ENCODE measurements at regions not wholly inside any gene's neighbourhood (a gene's known extent, or its start where the extent isn't known, plus 50 kb on each side); places are given as distances from the start of the nearest gene placed in this dataset.

GRCh38 chr4:181278941-181279340, 964.3 kb upstream of the TENM3 start:
- DNase-seq (ENCODE audit: low read depth): no peak

DNA sequence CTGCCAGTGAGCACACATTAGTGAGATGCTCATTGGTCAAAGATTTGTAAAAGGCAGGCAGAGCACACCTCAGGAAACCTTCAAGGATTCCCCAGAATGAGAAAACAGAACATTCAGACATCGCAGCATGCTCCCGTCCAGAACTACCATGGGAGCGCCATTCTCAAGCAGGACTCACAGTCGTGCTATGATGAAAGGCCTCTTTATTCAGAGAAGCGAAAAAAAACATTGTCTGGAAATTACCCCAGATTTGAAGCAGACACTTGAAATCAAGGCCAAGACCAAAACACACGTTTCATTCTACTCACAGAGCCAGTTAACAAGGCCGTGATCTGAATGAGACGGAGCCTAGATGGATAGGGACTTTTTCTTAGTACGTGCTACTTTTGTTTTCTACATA, 961.8 kb upstream of the TENM3 start:
- no peak for DNase-seq (ENCODE audit: low read depth)

DNA sequence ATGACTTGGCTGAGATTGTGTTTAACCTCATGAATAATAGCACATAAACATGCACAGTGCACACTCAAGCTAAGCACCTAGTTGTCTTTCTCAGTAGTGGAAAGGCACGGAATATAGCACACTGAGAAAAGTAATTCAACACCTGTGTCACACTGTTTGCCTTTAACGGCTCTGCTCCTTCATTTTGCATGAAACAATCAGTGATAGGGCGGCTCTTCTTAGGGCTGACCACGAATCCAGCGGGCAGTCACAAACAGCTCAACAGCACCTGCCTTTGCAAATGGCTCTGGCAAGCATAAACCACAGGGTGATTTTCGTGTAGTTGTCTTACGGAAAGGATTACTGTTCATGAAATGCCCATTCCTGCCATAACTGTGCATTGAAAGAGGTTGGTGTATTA, 954.0 kb upstream of the TENM3 start:
- DNase-seq (ENCODE audit: low read depth): no peak

GRCh38 chr4:181291615-181292014, 951.6 kb upstream of the TENM3 start:
- no peak for DNase-seq (ENCODE audit: low read depth)

DNA sequence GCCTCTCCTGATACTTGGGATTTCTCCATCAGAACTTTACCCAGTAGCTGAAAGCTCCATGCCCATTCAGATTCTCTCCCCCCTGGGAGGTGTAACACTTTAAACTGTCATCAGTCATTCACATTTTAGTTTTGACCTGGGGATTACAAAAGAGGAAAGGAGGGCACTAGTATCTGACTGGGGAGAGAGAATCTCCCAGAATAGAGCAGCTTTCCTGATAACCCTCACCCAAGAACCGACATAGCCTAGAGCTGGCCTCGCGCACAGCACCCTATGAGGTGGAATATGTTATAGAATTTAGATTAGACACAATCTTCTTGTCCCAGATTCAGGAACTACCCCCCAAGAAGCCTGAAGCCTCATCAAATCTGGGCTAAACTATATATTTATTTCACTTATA, 950.2 kb upstream of the TENM3 start:
- DNase-seq (ENCODE audit: low read depth): no peak

DNA sequence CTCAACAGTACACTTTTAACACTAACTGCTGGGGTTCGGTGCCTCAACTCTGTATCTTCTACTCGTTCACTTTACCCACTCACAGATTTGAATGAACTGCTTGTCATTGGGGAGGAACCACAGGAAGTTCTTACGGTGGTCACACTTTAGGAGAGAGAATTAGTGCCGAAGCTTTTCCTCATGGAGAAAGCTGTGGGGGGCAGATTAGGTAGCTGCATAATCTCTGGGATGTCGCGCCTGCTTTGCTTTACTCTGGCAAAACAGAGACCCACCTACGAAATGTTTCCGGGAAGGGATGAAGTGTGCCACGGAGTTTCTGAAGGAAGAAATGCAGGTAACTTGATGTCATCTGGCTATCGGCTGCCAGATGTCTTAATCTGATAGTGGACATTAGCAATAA, 949.7 kb upstream of the TENM3 start:
- DNase-seq (ENCODE audit: low read depth): no peak

- no peak for DNase-seq (ENCODE audit: low read depth)
These were observed 948.8 kb upstream of the TENM3 start for GRCh38 chr4:181294421-181294820.

GRCh38 chr4:181301735-181302710, 941.2 kb upstream of the TENM3 start:
- DNase-seq (ENCODE audit: low read depth): no peak

DNA sequence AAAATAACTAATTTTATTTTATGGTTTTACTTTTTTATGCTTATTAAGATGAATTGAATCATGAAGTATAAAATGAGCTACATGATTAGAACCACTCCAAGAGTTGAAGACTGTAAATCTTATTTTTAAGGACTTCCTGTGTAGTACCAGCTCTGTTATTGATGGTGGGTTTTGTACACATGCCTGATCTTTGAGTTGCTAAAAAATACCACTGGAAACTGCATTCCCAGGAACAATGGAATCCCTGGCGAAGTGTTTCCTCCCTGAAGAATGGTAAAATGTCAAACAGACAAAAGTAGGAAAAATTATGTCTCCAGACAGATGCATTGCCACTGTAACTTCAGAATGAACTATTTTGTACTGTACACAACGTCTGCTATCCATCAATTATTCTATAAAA, 935.4 kb upstream of the TENM3 start:
- no peak for DNase-seq (ENCODE audit: low read depth)

DNA sequence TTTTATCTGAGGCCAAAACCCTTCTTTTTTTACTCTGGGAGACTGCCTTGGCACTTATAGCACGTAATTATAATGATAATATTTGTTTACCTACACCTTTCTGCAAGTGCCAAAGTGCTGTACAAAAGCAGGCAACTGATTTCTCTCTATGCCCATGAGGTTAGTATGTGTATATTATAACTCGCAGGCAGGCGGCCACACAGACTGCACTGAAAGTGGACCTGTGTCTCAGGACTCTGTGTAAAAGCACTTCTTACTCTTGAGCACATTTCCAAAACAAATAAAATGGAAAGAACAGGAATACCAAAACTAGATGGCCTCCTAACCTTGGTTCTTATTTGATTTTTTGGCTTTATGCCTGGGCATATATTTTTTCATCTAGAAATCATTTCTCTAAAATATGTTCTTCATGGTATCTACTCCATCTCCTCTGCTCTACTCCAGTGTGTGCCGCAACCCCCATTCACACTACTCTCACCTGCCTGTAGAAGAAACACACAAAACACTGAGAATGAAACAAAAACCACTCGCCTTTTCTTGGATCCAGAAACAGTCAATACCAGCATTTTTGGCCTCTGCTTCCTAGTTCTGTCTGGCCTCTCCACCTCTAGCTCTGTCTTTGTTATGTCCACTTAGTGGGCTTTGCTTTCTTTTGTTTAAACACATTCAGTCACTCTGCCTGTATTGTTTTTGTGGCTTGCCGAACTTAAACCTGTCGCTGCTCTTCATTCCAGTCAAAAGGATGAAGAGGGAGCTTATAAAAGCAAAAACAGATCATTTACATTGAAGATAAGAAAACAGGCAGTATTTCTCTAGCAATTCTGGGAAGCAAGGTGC, 934.5 kb upstream of the TENM3 start:
- no peak for DNase-seq (ENCODE audit: low read depth)

DNA sequence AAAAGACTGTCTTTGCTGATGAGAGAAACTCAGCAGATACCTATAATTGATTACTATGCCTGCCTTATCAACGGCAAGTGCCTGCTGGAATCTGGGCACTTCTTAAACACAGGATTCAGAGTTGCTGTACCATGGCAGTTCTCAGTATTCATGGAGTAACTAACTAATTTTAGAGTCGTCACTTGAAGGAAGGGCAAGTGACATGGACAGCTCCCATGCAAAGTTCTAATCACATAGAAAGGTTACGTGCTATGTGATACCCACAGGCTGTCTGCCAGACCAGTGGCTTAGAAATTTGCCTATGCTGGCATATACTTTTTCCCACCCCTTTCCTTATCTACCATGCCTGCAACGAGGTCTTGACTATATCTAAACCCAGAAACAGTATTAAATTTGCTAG, 931.1 kb upstream of the TENM3 start:
- DNase-seq (ENCODE audit: low read depth): no peak

- DNase-seq (ENCODE audit: low read depth): no peak
These were observed 923.6 kb upstream of the TENM3 start for GRCh38 chr4:181319629-181320028.

- no peak for DNase-seq (ENCODE audit: low read depth)
These were observed 920.1 kb upstream of the TENM3 start for GRCh38 chr4:181323061-181323460.

- DNase-seq (ENCODE audit: low read depth): no peak
These were observed 912.5 kb upstream of the TENM3 start for GRCh38 chr4:181330654-181331201.

DNA sequence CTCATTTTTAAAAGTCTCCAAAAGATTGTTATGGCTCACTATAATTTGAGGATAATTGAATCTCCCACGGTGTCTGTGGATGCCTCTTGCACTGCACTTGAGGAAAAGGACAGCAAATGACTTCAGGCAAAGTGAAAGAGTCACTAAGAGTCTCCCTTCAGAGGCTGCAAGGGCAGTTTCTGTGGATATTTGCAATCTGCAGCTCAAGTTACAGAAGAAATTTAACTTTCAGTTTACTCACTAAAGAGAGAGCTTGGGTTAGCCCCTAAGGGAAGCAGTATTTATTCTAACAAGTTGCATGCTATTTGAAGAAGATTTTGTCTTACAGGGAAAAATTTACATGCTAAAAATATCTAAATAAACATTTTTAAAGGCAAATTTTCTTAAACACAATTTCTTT, 912.0 kb upstream of the TENM3 start:
- DNase-seq (ENCODE audit: low read depth): no peak

DNA sequence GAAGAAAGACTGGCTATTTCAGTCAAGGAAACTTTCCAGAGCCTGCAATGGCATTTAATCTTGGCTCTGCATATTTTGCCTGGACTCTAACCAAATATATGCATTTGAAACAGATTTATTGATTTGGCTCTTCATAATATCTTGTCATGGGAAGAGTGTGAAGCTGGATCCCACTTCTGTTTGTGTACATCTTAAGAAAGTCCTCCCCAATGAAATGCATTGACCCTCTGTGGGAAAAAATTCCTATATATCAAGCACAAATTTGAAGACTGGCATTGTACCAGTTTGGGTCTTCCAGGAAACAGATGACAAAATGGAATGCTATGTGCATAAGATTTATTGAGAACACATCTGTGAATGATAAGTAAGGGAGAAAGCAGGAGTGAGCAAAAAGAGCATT, 897.3 kb upstream of the TENM3 start:
- no peak for DNase-seq (ENCODE audit: low read depth)

DNA sequence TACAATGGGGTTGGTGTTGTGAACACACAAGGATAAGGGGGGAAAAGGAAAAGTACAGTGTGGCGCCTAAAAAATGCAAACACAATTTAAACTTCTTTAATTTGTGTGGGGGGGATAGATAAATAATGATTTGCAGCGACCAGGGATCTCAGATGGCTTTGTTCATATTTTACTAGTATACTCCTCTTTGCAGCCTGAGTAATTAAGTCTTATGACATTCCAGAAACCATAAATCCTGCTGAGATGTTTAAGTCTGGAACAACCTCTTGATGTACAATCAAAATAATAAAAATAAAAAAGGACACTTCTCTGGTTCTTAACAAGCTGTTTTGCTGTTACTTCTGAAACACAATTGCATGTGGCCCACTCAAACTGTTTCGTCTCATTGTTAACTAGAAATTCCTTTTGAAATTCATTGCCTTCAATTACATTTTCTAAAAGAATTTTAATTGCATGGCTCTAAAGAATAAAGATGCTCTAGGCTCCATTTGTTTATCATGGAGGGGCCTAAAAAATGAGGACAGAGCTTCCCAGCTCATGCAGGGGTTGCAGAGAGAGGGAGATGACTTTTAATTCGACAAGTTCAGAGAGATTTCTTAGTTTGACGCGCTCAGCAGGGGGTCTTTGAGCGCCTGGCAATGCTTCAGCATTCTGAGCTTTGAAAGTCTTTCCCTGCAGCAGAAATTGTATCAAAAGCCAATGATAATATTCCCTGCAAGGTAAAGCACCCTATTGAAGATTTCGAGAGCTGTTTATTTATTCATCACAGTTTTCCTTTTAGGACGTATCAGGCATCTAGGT, 892.4 kb upstream of the TENM3 start:
- DNase-seq (ENCODE audit: low read depth): no peak

GRCh38 chr4:181364504-181364903, 878.7 kb upstream of the TENM3 start:
- DNase-seq (ENCODE audit: low read depth): no peak

DNA sequence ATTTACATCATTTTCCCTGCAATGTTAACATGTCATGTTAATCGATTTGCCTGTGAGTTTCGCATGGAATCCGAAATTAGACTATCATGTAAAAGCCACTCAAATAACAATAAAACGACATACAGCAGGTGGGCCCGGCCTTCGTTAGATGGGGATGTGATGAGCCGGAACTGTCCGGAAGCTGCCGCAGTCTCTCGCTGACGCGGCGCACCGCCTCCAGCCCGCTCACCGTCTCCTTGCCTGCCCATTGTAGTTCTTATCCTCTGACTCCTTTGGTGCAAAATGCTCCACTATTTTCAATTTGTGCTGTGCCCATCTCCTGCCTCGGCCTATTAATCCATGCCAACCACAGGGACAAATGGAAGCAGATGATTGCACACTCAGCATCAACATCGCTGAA, 877.5 kb upstream of the TENM3 start:
- DNase-seq (ENCODE audit: low read depth): no peak

DNA sequence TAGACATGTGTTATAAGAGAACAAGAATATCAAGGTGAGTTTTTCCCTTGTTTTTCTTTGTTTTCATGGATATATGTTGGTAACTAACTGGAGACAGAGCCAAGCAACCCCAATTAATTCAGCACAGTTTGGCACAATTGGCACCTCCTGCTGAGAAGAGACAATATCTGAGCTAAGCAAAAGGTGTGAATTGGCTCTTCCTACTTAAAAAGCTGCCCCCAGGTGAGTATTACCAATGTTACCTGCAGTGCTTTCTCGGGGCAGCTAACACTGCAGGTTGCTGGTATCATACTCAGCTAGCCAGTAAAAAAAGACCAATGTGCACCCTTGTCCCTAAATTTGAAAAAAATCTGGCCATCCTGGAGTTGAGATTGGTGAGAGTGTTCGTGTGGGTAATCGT, 871.2 kb upstream of the TENM3 start:
- no peak for DNase-seq (ENCODE audit: low read depth)

GRCh38 chr4:181376058-181376457, 867.1 kb upstream of the TENM3 start:
- DNase-seq (ENCODE audit: low read depth): no peak

DNA sequence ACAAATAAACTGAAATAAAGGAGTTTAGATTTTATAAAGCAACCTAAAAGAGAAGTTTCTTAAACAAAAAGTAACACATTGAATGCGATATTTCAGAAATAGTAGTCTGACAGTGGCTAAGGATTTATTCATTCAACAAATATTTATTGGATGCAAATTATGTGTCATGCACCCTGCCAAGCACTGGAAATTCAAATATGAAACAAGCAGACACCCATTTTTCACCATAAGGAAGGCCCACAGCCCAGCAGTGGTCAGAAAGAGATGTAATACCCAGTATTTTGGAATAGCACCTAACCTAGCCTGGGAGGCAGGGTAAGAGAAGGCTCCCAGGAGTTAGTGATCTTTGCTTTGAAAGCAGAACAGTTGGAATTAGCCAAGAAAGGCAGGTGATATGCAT, 855.1 kb upstream of the TENM3 start:
- no peak for DNase-seq (ENCODE audit: low read depth)
